NCI-H82 treated with DMSO at 0.1 percent for 48 hours (cell line): ENCODE measurements at regions not wholly inside any gene's neighbourhood (a gene's known extent, or its start where the extent isn't known, plus 50 kb on each side); places are given as distances from the start of the nearest gene placed in this dataset.
"Not testable (repeated sequence)": the region's sequence is repeated elsewhere in the genome, so short reads cannot be mapped to it uniquely, and the experiment has no call there.

Experiments
- DNase-seq: peaks from one replicate; lab custom pipeline; 2025; ENCODE audit not compliant: unreplicated experiment; lab: John Stamatoyannopoulos, UW

DNA sequence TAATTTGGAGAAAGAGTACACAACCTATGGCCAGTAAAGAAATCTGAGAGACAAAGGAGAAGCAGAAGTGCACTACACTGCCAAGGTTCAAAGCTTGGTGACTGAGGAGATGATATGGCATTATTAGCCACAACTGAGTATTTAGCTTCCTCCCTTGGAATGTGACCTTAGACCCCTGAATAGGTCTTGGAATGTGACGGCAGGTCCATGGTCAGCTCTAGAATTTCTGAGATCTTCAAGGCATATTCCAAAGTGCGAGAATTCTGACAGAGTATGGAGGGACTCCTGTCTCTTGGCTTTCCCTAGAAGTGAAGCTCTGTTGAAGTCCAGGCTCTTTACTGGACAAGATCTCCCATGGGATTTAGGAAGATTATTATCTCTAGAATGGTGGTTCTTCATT, 130.0 kb upstream of the FN1 start:
- DNase-seq: no peak

DNA sequence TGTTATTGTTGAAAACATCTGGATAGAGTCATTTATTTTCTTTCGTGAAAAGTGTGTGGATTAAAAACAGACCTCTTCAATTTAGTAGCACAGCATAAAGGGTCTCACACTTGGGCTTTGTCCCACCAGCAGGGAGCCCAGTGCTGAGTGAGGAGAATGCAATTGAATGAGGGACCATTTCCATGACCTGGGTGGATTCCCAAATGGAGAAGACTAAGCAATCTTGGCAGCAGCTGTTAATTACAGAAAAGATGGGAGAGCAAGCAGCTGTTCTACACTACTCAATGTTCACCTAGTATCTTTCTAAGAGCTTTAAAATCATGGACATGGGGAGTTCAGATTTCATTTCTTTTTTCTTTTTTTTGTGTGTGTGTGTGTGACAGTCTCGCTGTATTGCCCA, 121.8 kb upstream of the FN1 start:
- DNase-seq: no peak

DNA sequence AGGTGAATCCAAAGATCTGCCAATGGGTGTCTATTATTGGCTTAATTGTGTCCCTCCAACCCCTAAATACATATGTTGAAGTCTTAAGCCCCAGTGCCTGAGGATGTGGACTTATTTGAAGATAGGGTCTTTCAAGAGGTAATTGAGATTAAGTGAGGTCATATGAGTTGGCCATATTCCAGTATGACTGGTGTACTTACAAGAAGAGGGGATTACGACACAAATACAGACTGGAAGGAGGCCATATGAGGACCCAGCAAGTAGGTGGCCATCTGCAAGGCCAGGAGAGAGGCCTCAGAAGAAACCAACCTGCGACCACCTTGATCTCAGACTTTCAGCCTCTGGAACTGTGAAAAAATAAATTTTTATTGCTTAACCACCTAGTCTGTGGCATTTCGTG, 121.1 kb upstream of the FN1 start:
- peak; percentile 64 for DNase-seq

DNA sequence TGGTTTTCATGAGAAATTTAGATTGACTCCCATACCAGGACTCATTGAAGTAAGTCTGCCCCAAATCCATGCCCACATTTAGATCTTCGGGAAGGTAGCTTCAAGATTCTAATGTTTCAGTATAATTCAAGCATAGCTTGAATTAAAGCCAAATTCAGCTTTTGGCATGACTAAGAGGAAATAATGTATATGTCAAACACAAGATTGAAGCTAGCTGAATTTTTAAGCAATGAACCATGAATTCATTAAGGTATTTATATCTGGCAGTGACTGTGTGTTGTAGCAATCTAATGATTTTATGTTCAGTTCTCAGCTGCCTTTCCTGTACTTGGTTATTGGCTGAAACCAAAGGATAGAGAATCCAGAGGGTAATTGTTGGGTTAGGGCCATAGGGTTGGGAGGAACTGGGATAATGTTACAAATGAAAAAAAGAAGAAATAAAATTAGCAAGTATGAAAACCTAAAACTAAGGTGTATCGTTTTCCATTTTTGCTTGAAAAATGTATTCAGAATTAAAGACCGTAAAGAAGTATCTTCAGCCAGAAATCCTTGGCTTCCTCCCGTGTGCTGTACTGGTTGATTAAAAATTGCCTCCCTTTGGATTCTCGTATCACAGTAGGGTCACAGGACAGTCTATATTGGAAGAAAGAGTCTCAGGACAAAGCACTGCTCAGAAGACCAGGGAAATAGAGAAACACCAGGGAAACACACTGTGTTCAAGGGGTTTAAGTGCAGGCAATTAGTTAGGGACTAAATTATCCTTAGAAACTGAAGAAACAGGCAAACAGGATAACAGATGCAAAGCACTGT, 119.0 kb upstream of the FN1 start:
- no peak for DNase-seq

DNA sequence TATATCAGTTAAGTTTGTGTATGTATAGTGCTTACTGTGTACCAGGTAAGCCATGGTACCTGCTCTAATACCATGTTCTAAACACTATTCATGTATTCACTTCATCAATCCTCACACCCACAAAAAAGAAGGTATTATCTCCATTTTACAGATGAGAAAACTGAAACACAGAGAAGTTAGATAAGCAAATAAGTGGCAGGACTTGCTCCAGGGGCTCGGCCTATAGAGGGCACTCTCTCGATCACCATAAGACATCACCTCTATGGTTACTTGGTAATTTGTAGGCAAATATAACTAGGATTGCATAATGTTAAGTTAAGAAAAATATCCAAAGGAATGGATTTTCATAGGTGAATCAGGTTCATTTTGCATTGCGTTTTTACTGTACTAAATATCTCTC, 118.1 kb upstream of the FN1 start:
- no peak for DNase-seq

DNA sequence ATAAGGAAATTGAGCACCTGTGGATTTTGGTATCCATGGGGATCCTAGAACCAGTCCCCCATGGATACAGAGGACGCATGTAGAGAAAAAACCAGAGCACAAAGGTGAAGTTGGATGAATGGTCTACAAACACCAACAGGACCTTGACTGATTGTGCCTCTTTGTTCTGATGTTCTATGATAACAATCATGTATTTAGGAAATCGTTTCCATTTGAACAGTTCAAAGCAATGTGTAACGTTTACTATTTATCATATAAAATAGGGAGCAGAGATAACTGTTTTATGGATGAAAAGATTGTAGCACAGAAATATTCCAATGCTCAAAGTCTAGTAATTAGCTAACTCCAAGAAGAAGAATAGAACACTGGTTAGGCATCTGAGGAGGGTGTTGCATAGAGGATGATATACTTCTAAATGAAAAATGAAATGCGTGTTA, 116.3 kb upstream of the FN1 start:
- DNase-seq: no peak

DNA sequence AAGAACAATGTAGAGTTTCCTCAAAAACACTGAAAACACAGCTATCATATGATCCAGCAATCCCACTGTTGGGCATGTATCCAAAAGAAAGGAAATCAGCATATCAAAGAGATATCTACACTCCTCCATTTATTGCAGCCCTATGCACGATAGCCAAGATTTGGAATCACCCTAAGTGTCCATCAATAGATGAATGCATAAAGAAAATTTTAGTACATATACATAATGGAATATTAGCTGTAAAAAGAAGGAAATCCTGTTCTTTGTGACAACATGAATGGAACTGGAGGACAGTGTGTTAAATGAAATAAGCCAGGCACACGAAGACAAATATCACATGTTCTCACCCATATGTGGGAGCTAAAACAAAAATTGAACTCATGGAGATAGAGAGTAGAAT, 114.5 kb upstream of the FN1 start:
- DNase-seq: no peak

DNA sequence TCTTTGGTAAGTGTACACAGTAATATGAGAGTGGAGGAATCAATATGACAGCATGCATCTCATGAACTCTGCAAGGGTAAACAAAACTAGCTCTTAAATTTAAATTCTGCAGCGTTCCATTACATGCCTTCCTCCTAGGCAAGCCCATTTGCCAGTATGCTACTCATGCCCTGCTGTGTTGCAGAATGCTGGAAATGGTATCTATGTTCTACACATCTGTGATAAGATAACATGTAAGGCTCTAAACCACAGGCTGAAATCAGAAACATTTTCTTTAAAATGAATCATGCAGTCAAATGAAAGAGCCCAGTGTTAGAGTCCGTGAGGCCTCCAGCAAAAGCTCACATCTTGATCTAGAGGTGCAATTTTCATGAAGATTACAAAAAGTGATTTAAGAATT, 112.8 kb upstream of the FN1 start:
- DNase-seq: no peak

DNA sequence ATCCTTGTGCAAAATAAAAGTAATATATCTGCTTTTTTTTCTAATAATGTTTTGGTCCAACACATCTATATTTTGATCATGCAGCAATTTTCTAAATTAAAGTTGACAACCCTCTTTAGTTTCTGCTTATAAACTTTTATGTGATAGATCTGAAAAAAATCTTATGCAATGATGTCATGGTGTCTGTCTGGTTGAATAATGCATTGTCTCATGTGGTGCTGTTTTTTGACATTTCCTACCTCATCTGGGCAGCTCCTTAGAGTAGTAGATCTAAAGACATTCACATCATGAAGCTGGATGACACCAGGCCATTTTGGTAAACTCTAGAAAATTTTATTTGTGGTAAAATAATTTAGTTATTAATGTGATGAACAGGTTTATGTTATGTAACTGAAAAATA, 106.8 kb upstream of the FN1 start:
- no peak for DNase-seq

DNA sequence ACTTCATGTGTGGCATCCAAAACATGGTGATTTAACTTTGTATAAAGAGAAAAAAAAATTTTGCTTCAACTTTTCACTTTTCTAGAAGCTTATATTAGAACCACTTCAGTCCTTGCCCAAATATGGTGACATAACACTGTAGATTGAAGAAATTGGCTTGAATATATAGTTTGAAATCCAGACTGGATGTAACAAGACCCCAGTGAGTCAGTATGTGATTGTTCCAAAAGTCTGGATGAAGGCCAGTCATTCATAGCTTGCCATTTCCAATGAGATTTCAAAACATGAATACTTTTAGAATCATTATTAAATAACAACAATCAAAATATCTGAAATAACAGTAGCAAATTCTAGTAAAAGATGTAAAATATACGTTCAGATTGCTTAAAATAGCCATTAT, 104.8 kb upstream of the FN1 start:
- no peak for DNase-seq

DNA sequence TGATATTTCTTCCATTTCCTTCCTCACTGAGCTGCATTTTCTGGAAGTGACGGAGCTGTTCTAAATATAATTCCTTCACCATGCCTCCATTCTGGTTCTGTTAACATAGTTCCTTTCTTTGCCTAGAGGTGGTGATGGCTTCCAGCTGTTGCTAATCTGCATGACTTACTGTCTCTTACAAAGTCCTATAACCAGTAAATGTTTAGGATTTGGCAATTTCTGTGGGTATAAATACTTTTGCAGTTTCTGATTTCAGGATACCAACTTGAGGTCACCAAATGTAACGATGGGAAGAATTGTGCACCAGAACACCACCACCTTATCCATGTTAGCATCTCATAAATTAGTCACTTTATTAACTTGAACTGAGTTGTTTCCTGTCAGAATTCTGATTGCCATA, 101.7 kb upstream of the FN1 start:
- no peak for DNase-seq

DNA sequence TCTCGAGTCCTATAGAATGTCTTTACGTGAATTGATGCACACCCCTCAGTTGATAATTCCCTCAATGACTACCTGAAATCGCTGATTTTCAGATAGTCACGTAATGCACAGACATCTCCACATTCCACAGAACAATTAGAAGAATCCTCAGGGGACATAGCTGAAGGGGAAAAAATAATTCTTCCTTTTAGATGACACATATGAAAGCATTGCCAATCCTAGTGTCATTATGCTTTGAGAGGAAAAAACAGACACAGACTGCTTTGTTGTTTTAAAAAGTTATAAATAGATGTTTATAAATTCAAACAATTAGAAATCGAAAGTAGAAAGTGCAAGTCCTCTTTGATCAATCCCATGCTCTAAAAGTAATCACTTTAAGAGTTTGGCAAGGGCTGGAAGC, 100.6 kb upstream of the FN1 start:
- no peak for DNase-seq

DNA sequence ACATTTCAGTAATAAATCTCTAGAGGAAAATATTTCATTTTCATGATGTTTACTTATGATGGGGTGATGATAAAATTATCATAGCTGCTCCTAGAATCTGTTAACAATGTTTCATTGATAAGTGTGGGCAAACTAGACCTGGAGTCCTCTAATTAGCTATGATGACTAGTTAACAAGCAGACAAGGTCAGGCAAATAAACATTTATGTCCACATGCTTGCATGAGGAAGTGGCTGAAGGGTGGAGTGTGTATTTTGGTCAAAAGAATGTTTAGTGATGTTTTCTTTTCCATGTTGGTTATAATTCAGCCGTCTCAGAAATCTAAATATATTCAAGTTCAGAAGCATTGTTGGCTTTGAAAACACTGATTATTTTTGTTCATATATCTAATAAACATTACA, 99.9 kb upstream of the FN1 start:
- DNase-seq: no peak

DNA sequence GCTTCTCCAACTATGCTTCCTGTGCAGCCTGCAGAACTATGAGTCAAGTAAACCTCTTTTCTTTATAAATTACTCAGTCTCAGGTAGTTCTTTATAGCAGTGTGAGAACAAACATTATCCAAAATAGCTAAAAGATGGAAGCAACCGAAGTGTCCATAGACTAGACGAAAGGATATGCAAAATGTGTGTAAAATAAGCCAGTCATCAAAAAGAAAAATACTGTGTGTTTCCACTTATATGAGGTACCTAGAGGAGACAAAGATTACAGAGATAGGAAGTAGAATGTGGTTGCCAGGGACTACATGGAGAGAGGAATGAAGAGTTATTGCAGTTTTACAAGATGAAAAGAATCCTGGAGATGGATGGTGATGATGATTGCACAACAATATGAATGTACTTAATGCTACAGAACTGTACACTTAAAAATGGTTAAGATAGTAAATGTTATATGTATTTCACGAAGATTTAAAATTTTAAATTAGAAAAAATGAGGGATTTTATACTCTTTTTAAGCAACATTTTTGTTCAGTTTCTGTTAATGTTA, 99.3 kb upstream of the FN1 start:
- DNase-seq: no peak

DNA sequence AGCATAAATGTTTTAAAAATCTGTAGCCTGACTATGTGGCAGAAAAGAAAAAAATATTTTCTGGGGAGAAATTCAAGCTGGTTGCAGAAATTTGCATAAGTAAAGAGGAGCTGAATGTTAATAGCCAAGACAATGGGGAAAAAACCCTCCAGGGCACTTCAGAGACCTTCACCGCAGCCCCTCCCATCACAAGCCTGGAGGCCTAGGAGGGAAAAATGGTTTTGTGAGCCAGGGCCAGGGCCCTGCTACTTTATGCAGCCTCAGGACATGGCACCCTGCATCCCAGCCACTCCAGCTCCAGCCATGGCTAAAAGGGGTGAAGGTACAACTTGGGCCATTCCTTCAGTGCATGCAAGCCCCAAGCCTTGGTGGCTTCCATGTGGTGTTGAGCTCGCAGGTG, 97.8 kb upstream of the FN1 start:
- DNase-seq: not testable (repeated sequence)

DNA sequence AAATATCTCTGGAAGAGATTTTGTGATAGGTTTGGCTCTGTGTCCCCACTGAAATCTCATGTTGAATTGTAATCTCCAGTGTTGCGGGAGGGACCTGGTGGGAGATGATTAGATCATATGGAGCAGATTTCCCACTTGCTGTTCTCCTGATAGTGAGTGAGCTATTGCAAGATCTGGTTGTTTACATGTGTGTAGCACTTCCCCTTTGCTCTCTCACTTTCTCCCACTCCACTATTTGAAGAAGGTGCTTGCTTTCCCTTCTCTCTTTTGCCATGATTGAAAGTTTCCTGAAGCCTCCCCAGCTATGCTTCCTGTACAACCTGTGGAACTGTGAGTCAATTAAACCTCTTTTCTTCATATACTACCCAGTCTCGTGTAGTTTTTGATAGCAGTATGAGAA, 97.0 kb upstream of the FN1 start:
- no peak for DNase-seq

DNA sequence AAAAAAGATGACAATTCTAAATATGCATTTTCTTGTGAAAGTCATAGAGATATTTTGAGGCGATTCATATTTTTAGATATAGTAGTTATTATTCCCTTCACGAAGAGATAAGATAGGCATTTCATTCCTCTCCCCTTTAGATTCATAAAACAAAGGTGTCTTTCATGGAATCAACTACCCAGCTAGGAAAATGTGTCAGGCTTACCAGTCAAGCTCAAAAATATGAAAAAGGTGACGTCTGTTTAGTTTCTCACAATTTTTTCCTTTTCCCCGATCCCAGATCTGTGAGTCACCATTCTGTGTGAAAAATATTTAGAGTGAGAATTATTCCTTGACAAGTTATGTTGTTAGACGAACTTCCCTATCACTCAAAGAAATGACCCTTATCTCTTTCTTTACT, 95.4 kb upstream of the FN1 start:
- DNase-seq: no peak

DNA sequence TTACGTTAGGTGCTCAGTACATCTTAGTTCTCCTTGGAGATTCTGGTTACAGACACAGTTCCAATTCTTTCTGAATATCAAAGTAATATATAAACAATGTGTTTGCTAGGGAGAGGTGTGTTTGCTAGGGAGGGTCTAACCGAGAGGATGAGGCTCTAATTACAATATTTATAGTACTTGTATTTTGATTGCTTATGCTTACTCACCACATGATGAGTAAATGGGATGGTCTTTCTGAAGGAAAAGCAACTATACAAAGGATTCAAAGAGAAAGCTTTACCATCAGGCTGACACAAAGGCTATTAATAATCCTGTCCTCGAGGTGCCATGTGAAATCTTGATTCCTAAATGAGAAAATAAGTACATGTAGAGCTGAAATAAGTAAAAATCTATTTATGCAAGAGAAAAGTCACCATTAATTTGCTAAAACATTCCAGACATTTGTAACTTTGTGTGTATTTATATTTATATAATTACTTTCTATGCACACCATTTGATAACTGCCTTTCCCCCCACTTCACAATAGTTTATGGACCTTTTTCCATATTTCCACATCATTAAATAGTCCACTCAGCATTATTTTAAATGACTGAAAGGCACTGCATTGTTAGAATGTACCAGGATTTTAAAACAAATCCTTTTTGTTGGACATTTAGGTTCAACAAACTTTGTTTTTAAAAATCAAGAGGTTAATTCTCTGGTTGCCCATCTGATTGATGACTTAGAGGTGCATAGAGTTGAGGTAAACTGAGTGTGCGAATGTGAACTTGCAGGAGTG, 94.5 kb upstream of the FN1 start:
- DNase-seq: no peak

DNA sequence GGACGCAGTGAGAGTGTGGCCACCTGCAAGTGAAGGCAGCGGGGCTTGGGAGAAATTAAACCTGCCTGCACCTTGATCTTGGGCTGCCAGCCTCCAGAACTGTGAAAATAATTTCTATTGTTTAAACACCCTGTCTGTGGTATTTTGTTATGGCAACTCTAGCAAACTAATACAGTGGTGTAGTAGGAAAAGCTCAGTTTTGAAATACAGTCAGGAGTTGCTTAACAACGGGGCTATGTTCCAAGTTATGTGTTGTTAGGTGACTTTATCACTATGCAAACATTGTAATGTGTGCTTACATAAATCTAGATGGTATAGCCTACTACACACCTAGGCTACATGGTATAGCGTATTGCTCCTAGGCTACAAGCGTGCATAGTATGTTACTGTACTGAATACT, 93.4 kb upstream of the FN1 start:
- no peak for DNase-seq

DNA sequence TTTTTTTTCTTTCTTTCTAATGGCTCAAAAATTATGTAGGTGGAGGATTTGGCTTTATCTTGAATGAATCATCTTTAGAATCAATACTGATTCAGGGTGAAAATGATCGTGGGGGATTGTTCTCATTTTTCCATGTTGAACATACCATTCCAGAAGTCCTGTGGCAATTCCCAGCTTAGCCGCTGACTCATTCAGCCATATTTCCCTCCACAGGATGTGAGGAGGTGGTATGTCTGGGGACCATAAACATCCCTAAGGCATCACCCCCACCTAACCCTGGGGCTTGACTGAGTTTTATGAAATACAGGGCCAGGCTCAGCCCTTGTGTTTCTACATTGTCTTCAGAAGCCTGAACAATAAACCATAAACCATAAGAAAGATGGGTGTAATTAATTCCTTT, 92.7 kb upstream of the FN1 start:
- DNase-seq: no peak

DNA sequence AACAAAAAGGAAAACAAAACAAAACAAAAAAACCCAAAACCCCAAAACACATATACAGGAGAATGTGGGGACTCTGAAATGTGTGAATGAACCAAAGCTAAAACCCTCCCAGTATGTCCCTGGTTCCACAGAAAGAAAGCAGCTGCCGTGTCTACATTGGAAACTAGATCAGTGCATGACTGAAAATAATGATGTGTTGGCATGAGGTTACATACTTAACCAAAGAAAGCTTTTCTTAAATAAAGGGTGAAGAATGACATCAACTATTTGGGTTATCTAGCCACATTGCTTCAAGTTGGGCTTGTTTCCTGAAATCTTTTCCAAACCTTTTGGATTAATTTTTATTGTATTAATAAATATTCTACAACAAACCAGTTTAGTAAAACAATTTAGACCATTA, 91.9 kb upstream of the FN1 start:
- DNase-seq: no peak

DNA sequence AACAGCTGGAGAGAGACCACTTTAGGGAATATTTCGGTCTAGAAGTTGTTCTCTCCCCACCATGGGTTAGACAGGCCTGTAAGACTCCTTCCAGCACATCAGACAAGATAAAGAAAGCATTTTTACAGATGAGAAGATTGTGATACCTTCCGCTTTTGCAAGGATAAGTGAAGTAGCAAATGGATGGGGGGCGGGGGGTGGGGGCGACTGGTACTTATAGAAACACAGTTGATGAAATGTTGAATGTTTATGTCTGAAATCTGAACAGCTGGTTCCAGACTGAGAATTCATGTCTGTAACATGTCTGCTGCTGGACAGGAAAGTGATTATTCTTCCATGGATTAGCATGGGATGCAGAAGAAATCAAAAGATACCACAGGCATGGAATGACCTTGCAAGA, 90.5 kb upstream of the FN1 start:
- no peak for DNase-seq
